ENCODE measurements at regions not wholly inside any gene's neighbourhood (a gene's known extent, or its start where the extent isn't known, plus 50 kb on each side); places are given as distances from the start of the nearest gene placed in this dataset.

- TF ChIP-seq POLR2A (IDR thresholded peaks at IDR 0.05; ENCODE audit: low read length) = no peak
- no peak for TF ChIP-seq GATA1 (IDR thresholded peaks at IDR 0.05; ENCODE audit: low read depth, low read length)
These were observed 173.1 kb downstream of the ANKRD30B start for GRCh38 chr18:14921031-14921430.
